Adrenal gland (tissue), 9 donors: ENCODE measurements at regions not wholly inside any gene's neighbourhood (a gene's known extent, or its start where the extent isn't known, plus 50 kb on each side); places are given as distances from the start of the nearest gene placed in this dataset.

ENCODE experiments used
- DNase-seq, 7 donors: peaks; one replicate each; pipeline ENCODE4 v3.0.0-alpha.2; 2019 to 2020
- H3K27ac ChIP-seq, 5 donors: fragments of 200-600 bp; sonication (generic) in 4 of 5; 1 replicate in 3 of 5; 2 replicates in 2 of 5; pipeline versions ENCODE4 v1.5.1 to v1.8.0; 2016 to 2020; ENCODE audit warnings: mild to moderate bottlenecking in 1 of 5
- H3K27me3 ChIP-seq: fragments of 200-600 bp; 2 replicates; pipeline ENCODE4 v1.8.0; 2021
- H3K36me3 ChIP-seq, 2 donors: fragments of 200-600 bp; replicated peaks in 1 of 2; 1 replicate in 1 of 2; 2 replicates in 1 of 2; pipeline versions ENCODE4 v1.5.1 to v1.8.0; 2018 to 2022
- H3K4me1 ChIP-seq, 2 donors: fragments of 200-600 bp; replicated peaks in 1 of 2; 1 replicate in 1 of 2; 2 replicates in 1 of 2; pipeline versions ENCODE4 v1.5.1 to v1.8.0; 2018 to 2021
- H3K4me3 ChIP-seq, 4 donors: fragments of 200-600 bp; sonication (generic) in 3 of 4; one replicate each; pipeline ENCODE4 v1.5.1; 2016 to 2018
- H3K9me3 ChIP-seq, 3 donors: fragments of 200-600 bp; sonication (generic) in 1 of 3; replicated peaks in 1 of 3; 1 replicate in 2 of 3; 2 replicates in 1 of 3; pipeline versions ENCODE4 v1.5.1 to v1.8.0; 2016 to 2021
- CTCF ChIP-seq, 6 experiments: fragments of 450-650 bp in 4 of 6; fragments of 200-600 bp in 2 of 6; sonication (generic) in 1 of 6; IDR thresholded peaks; 1 replicate in 5 of 6; 2 replicates in 1 of 6; pipeline versions ENCODE4 v1.5.1 to v1.8.0; 2016 to 2021; ENCODE audit warnings: antibody characterized with exemption in 6 of 6, mild to moderate bottlenecking in 2 of 6, moderate library complexity in 1 of 6
- POLR2A ChIP-seq, 2 donors: fragments of 450-650 bp; IDR thresholded peaks; one replicate each; pipeline ENCODE4 v1.6.1; 2017; ENCODE audit warnings: antibody characterized with exemption in 2 of 2, mild to moderate bottlenecking in 2 of 2, moderate library complexity in 1 of 2
- WGBS, 4 donors: extraction: QIAGEN DNeasy Blood & Tissue Kit in 2 of 4; methylation state at CpG; one replicate each; pipeline versions ENCODE4 v1.1.5 to v1.1.7; 2013 to 2017; 5-methylcytosine and 5-hydroxymethylcytosine counted together
- intact Hi-C, 2 donors: fragments of 100-400 bp; cut with DNase I; formaldehyde crosslinking; loops; one replicate each; pipeline versions ENCODE4 v1.14.1 to v1.15.0; 2022 to 2023
- donor health status: healthy with polysubstance abuse.
- donor health status: Bipolar disorder and iron deficiency.
- donor health status: DM: yes; HTN: yes; CAD: no.
- donor health status: DM: no; HTN: no; CAD: no.
- donor health status: DM: no; HTN: no; CAD: no.

- TF ChIP-seq CTCF (IDR thresholded peaks at IDR 0.05): no peak
- intact Hi-C loops: no loop called here
- Histone ChIP-seq H3K36me3 (no peaks in the 10 kb centered on the region), H3K27me3 (no peaks in the 10 kb centered on the region), H3K4me3 (no peak overlapping the region), H3K9me3 (no peaks in the 10 kb centered on the region), H3K27ac (no peak overlapping the region), H3K4me1 (no peaks in the 10 kb centered on the region)
- 84 to 90% (median 88%) methylated on average over 2 of the region's 2 CpGs for WGBS, 4 donors
- DNase-seq: no peak
Observed at GRCh38 chr2:164000176-164000575, 264.4 kb upstream of the FIGN start.

DNA sequence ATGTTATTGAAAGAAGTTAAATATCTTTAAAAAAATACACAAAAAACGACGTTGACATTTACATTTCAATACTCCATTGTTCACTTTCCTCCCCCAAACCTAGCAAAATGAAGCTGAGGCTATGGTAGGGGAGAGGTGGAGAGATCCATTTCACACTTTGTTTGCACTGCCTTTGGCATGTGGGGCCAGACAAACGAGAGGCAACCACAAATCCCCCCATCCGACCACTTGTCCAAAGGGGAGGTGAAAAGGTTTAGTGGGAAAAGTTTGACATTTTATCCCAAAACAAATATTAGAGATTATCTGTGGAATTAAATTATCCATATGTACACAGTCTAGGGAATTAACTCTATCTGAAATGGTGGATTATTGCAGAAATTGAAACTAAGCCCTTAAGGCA, 261.7 kb upstream of the FIGN start:
- Histone ChIP-seq H3K27me3 (no peaks in the 10 kb centered on the region), H3K4me3 (no peak overlapping the region), H3K4me1 (no peaks in the 10 kb centered on the region), H3K27ac (no peak overlapping the region), H3K9me3 (no peaks in the 10 kb centered on the region), H3K36me3 (no peaks in the 10 kb centered on the region)
- TF ChIP-seq CTCF (IDR thresholded peaks at IDR 0.05) (no peak), POLR2A (IDR thresholded peaks at IDR 0.05) (no peak)
- no peak for DNase-seq
- 57 to 65% (median 60%) methylated on average over 4 of the region's 4 CpGs for WGBS, 4 donors
- intact Hi-C loops: no loop called here

DNA sequence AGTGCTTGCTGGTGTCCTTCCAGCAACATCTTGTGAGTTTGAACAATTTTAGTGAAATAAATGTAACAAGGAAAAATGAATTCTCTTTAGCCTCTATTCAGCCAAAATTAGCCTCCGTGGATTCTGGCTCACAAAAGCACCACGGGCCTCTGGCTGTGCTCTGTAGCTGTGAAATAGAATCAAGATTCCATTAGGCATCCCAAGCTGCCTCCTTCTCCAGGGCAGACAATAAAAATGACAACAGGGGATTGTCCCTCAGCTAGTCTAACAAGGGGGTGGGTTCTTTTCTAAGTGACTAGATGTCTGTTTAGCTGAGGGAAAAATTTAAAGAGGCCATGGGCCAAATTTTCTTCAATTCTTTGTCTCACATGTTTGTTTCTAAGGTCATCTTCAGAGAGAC, 254.7 kb upstream of the FIGN start:
- intact Hi-C loops: no loop called here
- no peak for TF ChIP-seq CTCF (IDR thresholded peaks at IDR 0.05)
- no peaks in the 10 kb centered on the region for H3K36me3 ChIP-seq
- no peak for DNase-seq
- H3K9me3 ChIP-seq: no peaks in the 10 kb centered on the region
- no peak overlapping the region for H3K27ac ChIP-seq
- 71 to 93% (median 86%) methylated on average over 2 of the region's 2 CpGs for WGBS, 4 donors
- no peak overlapping the region for H3K4me3 ChIP-seq
- no peaks in the 10 kb centered on the region for H3K4me1 ChIP-seq
- no peaks in the 10 kb centered on the region for H3K27me3 ChIP-seq

- TF ChIP-seq POLR2A (IDR thresholded peaks at IDR 0.05): no peak
- TF ChIP-seq CTCF (IDR thresholded peaks at IDR 0.05): no peak
- intact Hi-C loops: no loop called here
- H3K4me1 ChIP-seq: no peaks in the 10 kb centered on the region
- no peaks in the 10 kb centered on the region for H3K27me3 ChIP-seq
- 72 to 84% (median 79%) methylated on average over 4 of the region's 4 CpGs for WGBS, 4 donors
- no peaks in the 10 kb centered on the region for H3K36me3 ChIP-seq
- H3K4me3 ChIP-seq: no peak overlapping the region
- no peak for DNase-seq
- no peaks in the 10 kb centered on the region for H3K9me3 ChIP-seq
- no peak overlapping the region for H3K27ac ChIP-seq
Observed at GRCh38 chr2:163990101-163990500, 254.3 kb upstream of the FIGN start.
